Panc1 (cell line): ENCODE measurements at regions not wholly inside any gene's neighbourhood (a gene's known extent, or its start where the extent isn't known, plus 50 kb on each side); places are given as distances from the start of the nearest gene placed in this dataset.
"Not testable (repeated sequence)": the region's sequence is repeated elsewhere in the genome, so short reads cannot be mapped to it uniquely, and the experiment has no call there.

Experiments
- ATAC-seq: fragments of 200-7000 bp; cut with Tn5 transposase; 2 replicates; pipeline ENCODE4 v1.9.1; 2020; ENCODE audit warnings: mild to moderate bottlenecking, moderate library complexity
- BruUV-seq: library from RNA; stranded (reverse); fragments of 400-500 nt; replicated peaks from 2 replicates; lab custom pipeline; 2021; lab: Mats Ljungman, UMichigan
- CTCF ChIA-PET: fragments of 300-600 bp; sonication (Branson Sonifier 250); formaldehyde crosslinking; loops from one replicate; lab custom pipeline; 2022; ENCODE audit warnings: antibody characterized with exemption; lab: Charles Lee
- POLR2A ChIA-PET: fragments of 300-600 bp; sonication (Branson Sonifier 250); formaldehyde crosslinking; loops from one replicate; lab custom pipeline; 2022; ENCODE audit warnings: antibody characterized with exemption; lab: Charles Lee
- DNase-seq: peaks from one replicate; pipeline ENCODE4 v3.0.0-alpha.2; 2010; ENCODE audit warnings: low read depth, low spot score
- H3K27ac ChIP-seq: 2 replicates; pipeline ENCODE4 v1.5.1; 2011; ENCODE audit warnings: mild to moderate bottlenecking, low read length, inconsistent platforms
- H3K27me3 ChIP-seq: fragments of 200-500 bp; sonication (Bioruptor generic); 2 replicates; pipeline ENCODE4 v1.6.0; 2014; ENCODE audit warnings: low read length, inconsistent platforms; ENCODE audit not compliant: control insufficient read depth, insufficient read depth
- H3K36me3 ChIP-seq: fragments of 200-500 bp; sonication (Bioruptor generic); 2 replicates; pipeline ENCODE4 v1.5.1; 2014; ENCODE audit warnings: inconsistent platforms, mild to moderate bottlenecking, low read length, moderate library complexity; ENCODE audit not compliant: control insufficient read depth, insufficient read depth
- H3K4me1 ChIP-seq: 2 replicates; pipeline ENCODE4 v1.5.1; 2011; ENCODE audit warnings: inconsistent platforms, mild to moderate bottlenecking, low read length, moderate library complexity; ENCODE audit not compliant: control insufficient read depth, insufficient read depth
- H3K4me3 ChIP-seq, 2 experiments: 2 replicates each; pipeline ENCODE4 v1.5.1; 2011 to 2012; ENCODE audit warnings: low read depth in 2 of 2, low read length in 2 of 2, mild to moderate bottlenecking in 2 of 2, inconsistent platforms in 1 of 2, moderate library complexity in 1 of 2
- H3K9me3 ChIP-seq: fragments of 200-500 bp; sonication (Bioruptor generic); 2 replicates; pipeline ENCODE4 v1.5.1; 2014; ENCODE audit warnings: low read depth, mild to moderate bottlenecking, inconsistent platforms, low read length, moderate library complexity; ENCODE audit not compliant: control insufficient read depth, insufficient read depth
- POLR2AphosphoS5 ChIP-seq: IDR thresholded peaks from 2 replicates; pipeline ENCODE4 v1.6.1; 2012; ENCODE audit warnings: mild to moderate bottlenecking, low read depth, low read length, moderate library complexity
- SIN3A ChIP-seq: IDR thresholded peaks from 2 replicates; pipeline ENCODE4 v1.6.1; 2012; ENCODE audit warnings: low read depth, mild to moderate bottlenecking, low read length, moderate library complexity, borderline replicate concordance; ENCODE audit not compliant: insufficient read depth
- TCF7L2 ChIP-seq: IDR thresholded peaks from 2 replicates; pipeline ENCODE4 v1.6.1; 2011; ENCODE audit warnings: mild to moderate bottlenecking, low read depth, low read length, inconsistent platforms
- in situ Hi-C: cut with HindIII; loops from 2 replicates; pipeline ENCODE4 v1.10.0; 2016; ENCODE audit warnings: low sequenced_read_pairs, low pct_unique_long_range_greater_than_20kb
- intact Hi-C: fragments of 100-400 bp; cut with micrococcal nuclease; formaldehyde crosslinking; loops from one replicate; pipeline ENCODE4 v1.10.0; 2022; ENCODE audit not compliant: unreplicated experiment
- TF ChIP-seq, protein P1 (sequence below), 2 experiments: IDR thresholded peaks; 2 replicates each; pipeline ENCODE4 v1.6.1; 2011 to 2012; ENCODE audit warnings: low read depth in 2 of 2, control low read depth in 1 of 2, low read length in 1 of 2, mild to moderate bottlenecking in 1 of 2, moderate library complexity in 1 of 2; ENCODE audit not compliant: insufficient read depth in 1 of 2
- TF ChIP-seq, protein P2 (sequence below): fragments of 450-650 bp; IDR thresholded peaks from 2 replicates; pipeline ENCODE4 v1.5.1; 2017; ENCODE audit warnings: mild to moderate bottlenecking

GRCh38 chr14:103192246-103192840 is 69.1 kb downstream of the TNFAIP2 start:
- DNase-seq (no peak), ATAC-seq (no peak)
- Histone ChIP-seq H3K9me3 (no peaks in the 10 kb centered on the region), H3K27ac (no peak overlapping the region), H3K4me1 (peaks cover 7% of the 10 kb centered on the region), H3K4me3 (no peak overlapping the region), H3K36me3 (no peaks in the 10 kb centered on the region), H3K27me3 (no peaks in the 10 kb centered on the region)
- no TSS peak for BruUV-seq
- in situ Hi-C loops = no loop called here
- ChIA-PET CTCF (no interaction called here), POLR2A (no interaction called here)
- TF ChIP-seq SIN3A (no peak), POLR2AphosphoS5 (no peak)
- intact Hi-C loops = no loop called here

DNA sequence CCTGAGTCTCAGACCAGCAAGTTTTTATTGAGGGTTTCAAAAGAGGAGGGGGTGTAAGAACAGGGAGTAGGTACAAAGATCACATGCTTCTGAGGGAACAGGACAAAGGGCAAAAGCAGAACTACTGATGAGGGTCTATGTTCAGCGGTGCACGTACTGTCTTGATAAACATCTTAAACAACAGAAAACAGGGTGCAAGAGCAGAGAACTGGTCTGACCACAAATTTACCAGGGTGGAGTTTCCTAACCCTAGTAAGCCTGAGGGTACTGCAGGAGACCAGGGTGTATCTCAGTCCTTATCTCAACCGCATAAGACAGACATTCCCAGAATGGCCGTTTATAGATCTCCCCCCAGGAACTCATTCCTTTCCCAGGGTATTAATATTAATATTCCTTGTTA is 69.6 kb downstream of the TNFAIP2 start:
- H3K4me1 ChIP-seq, POLR2A ChIA-PET, H3K4me3 ChIP-seq, H3K9me3 ChIP-seq, ATAC-seq, intact Hi-C loops, H3K36me3 ChIP-seq, in situ Hi-C loops, BruUV-seq, CTCF ChIA-PET, H3K27ac ChIP-seq, H3K27me3 ChIP-seq, DNase-seq: not testable (repeated sequence)

DNA sequence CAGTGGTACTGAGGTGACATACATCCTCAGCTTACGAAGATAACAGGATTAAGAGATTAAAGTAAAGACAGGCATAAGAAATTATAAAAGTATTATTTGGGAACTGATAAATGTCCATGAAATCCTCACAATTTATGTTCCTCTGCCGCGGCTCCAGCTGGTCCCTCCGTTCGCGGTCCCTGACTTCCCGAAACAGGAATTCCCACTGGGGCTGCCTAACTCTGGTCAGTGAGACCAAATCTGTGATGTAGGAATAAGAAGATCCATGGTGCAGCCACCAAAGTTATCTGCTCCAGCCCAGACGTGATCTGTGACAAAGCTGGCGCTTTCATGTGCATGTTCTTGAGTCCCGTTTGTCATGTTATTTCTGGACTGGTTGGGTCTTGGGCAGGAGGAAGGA is 70.2 kb downstream of the TNFAIP2 start:
- H3K9me3 ChIP-seq, H3K36me3 ChIP-seq, DNase-seq, H3K4me1 ChIP-seq, H3K27ac ChIP-seq, CTCF ChIA-PET, POLR2A ChIA-PET, H3K4me3 ChIP-seq, BruUV-seq, in situ Hi-C loops, intact Hi-C loops, ATAC-seq, H3K27me3 ChIP-seq: not testable (repeated sequence)

DNA sequence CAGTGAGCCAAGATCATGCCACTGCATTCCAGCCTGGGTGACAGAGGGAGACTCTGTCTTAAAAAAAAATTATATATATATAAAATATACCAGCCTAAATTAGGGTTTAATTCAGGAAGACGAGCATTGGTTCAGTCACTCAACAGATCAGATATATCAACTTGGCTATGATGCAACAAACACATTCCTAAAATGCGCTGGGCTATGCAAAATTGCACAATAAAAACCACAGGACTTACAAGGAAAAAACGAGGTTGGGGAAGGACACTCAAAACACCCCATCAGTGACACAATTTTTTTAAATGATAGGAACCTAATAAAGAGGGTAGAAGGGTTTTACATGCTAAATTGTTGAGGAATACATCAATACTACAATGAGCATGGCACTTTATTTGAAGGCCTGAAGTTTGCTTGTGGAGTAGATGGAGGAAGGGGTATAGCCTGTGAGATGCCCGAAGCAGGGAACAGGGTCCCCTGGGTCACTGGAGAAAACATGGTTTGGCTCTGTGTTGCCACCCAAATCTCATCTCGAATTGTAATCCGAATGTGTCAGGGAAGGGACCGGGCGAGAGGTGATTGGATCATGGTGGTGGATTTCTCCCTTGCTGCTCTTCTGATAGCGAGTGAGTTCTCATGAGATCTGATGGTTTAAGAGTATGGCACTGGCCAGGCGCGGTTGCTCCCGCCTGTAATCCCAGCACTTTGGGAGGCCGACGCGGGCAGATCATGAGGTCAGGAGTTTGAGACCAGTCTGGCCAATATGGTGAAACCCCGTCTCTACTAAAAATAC is 71.2 kb downstream of the TNFAIP2 start:
- in situ Hi-C loops (no loop called here), intact Hi-C loops (no loop called here)
- H3K27ac ChIP-seq = no peak overlapping the region
- ChIA-PET POLR2A (no interaction called here), CTCF (no interaction called here)
- ATAC-seq (no peak), DNase-seq (no peak)
- H3K4me3 ChIP-seq = no peak overlapping the region
- H3K9me3 ChIP-seq = no peaks in the 10 kb centered on the region
- H3K4me1 ChIP-seq = no peaks in the 10 kb centered on the region
- BruUV-seq = no TSS peak
- H3K27me3 ChIP-seq = no peaks in the 10 kb centered on the region
- TF ChIP-seq SIN3A (no peak), TCF7L2 (no peak), POLR2AphosphoS5 (no peak)
- TF ChIP-seq, protein P1, sequence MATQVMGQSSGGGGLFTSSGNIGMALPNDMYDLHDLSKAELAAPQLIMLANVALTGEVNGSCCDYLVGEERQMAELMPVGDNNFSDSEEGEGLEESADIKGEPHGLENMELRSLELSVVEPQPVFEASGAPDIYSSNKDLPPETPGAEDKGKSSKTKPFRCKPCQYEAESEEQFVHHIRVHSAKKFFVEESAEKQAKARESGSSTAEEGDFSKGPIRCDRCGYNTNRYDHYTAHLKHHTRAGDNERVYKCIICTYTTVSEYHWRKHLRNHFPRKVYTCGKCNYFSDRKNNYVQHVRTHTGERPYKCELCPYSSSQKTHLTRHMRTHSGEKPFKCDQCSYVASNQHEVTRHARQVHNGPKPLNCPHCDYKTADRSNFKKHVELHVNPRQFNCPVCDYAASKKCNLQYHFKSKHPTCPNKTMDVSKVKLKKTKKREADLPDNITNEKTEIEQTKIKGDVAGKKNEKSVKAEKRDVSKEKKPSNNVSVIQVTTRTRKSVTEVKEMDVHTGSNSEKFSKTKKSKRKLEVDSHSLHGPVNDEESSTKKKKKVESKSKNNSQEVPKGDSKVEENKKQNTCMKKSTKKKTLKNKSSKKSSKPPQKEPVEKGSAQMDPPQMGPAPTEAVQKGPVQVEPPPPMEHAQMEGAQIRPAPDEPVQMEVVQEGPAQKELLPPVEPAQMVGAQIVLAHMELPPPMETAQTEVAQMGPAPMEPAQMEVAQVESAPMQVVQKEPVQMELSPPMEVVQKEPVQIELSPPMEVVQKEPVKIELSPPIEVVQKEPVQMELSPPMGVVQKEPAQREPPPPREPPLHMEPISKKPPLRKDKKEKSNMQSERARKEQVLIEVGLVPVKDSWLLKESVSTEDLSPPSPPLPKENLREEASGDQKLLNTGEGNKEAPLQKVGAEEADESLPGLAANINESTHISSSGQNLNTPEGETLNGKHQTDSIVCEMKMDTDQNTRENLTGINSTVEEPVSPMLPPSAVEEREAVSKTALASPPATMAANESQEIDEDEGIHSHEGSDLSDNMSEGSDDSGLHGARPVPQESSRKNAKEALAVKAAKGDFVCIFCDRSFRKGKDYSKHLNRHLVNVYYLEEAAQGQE (IDR thresholded peaks at IDR 0.05; ENCODE audit: insufficient read depth in 1 of 2, low read depth in 2 of 2, low read length in 1 of 2) = no peak
- TF ChIP-seq, protein P2, sequence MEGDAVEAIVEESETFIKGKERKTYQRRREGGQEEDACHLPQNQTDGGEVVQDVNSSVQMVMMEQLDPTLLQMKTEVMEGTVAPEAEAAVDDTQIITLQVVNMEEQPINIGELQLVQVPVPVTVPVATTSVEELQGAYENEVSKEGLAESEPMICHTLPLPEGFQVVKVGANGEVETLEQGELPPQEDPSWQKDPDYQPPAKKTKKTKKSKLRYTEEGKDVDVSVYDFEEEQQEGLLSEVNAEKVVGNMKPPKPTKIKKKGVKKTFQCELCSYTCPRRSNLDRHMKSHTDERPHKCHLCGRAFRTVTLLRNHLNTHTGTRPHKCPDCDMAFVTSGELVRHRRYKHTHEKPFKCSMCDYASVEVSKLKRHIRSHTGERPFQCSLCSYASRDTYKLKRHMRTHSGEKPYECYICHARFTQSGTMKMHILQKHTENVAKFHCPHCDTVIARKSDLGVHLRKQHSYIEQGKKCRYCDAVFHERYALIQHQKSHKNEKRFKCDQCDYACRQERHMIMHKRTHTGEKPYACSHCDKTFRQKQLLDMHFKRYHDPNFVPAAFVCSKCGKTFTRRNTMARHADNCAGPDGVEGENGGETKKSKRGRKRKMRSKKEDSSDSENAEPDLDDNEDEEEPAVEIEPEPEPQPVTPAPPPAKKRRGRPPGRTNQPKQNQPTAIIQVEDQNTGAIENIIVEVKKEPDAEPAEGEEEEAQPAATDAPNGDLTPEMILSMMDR = no peak
- H3K36me3 ChIP-seq = no peaks in the 10 kb centered on the region
